Stomach (tissue), 4 donors: ENCODE measurements at regions not wholly inside any gene's neighbourhood (a gene's known extent, or its start where the extent isn't known, plus 50 kb on each side); places are given as distances from the start of the nearest gene placed in this dataset.

ENCODE experiments used
- EP300 ChIP-seq: sonication (generic); formaldehyde crosslinking; IDR thresholded peaks from one replicate; pipeline ENCODE4 v1.6.1; 2017; ENCODE audit warnings: antibody characterized with exemption
- POLR2A ChIP-seq, 4 donors: fragments of 450-650 bp; IDR thresholded peaks; one replicate each; pipeline ENCODE4 v1.6.1; 2016; ENCODE audit warnings: antibody characterized with exemption in 4 of 4, control low read depth in 2 of 4, mild to moderate bottlenecking in 1 of 4, moderate library complexity in 1 of 4
- POLR2AphosphoS5 ChIP-seq, 3 donors: sonication (generic); formaldehyde crosslinking; IDR thresholded peaks; one replicate each; pipeline ENCODE4 v1.6.1; 2016; ENCODE audit warnings: antibody characterized with exemption in 3 of 3
- TF ChIP-seq, protein P1 (sequence below), 7 experiments: fragments of 450-650 bp in 4 of 7; fragments of 200-600 bp in 3 of 7; sonication (generic) in 3 of 7; IDR thresholded peaks; one replicate each; pipeline ENCODE4 v1.5.1; 2016 to 2019; ENCODE audit warnings: antibody characterized with exemption in 7 of 7, control low read depth in 2 of 7, mild to moderate bottlenecking in 1 of 7

DNA sequence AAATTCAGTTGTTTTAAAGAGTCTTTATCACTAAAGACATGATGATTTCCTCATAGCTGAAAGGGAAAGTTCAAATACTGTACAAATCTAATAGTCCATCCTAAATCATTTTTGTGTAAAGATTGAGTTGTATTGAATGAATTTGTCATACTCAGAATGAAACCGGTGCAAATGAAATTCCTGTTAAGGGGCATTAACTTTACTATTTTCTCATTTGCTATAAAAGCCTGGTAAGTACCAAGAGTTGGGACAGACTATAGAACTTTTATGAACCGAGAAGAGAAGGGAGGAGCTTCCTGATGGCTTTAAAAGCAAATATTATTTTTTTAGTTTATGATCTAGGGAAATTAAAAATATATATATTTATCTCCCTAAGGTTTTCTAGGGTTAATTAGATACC, 260.0 kb upstream of the AKR1E2 start:
- TF ChIP-seq, protein P1, sequence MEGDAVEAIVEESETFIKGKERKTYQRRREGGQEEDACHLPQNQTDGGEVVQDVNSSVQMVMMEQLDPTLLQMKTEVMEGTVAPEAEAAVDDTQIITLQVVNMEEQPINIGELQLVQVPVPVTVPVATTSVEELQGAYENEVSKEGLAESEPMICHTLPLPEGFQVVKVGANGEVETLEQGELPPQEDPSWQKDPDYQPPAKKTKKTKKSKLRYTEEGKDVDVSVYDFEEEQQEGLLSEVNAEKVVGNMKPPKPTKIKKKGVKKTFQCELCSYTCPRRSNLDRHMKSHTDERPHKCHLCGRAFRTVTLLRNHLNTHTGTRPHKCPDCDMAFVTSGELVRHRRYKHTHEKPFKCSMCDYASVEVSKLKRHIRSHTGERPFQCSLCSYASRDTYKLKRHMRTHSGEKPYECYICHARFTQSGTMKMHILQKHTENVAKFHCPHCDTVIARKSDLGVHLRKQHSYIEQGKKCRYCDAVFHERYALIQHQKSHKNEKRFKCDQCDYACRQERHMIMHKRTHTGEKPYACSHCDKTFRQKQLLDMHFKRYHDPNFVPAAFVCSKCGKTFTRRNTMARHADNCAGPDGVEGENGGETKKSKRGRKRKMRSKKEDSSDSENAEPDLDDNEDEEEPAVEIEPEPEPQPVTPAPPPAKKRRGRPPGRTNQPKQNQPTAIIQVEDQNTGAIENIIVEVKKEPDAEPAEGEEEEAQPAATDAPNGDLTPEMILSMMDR (IDR thresholded peaks at IDR 0.05) = no peak
- no peak for TF ChIP-seq POLR2AphosphoS5 (IDR thresholded peaks at IDR 0.05)
- TF ChIP-seq POLR2A (IDR thresholded peaks at IDR 0.05) = no peak
- TF ChIP-seq EP300 = no peak
